PC-9 (cell line): ENCODE measurements at regions not wholly inside any gene's neighbourhood (a gene's known extent, or its start where the extent isn't known, plus 50 kb on each side); places are given as distances from the start of the nearest gene placed in this dataset.

ENCODE experiments used
- BruUV-seq: library from RNA; stranded (reverse); fragments of 400-500 nt; replicated peaks from 2 replicates; lab custom pipeline; 2021; lab: Mats Ljungman, UMichigan
- CTCF ChIA-PET: fragments of 300-600 bp; sonication (Branson Sonifier 250); formaldehyde crosslinking; loops from one replicate; lab custom pipeline; 2022; ENCODE audit warnings: antibody characterized with exemption; lab: Charles Lee
- POLR2A ChIA-PET: fragments of 300-600 bp; sonication (Branson Sonifier 250); formaldehyde crosslinking; loops from one replicate; lab custom pipeline; 2022; ENCODE audit warnings: antibody characterized with exemption; ENCODE audit not compliant: unreplicated experiment; lab: Charles Lee
- DNase-seq, 2 experiments: peaks; one replicate each; pipeline versions ENCODE4 v3.0.0 to v3.0.0-alpha.2; 2015 to 2022; ENCODE audit warnings: mixed read lengths in 1 of 2
- H2AFZ ChIP-seq: fragments of 200-600 bp; sonication (generic); 2 replicates; pipeline ENCODE4 v1.8.1; 2017; ENCODE audit warnings: antibody characterized with exemption
- H3F3A ChIP-seq: fragments of 200-600 bp; sonication (generic); 2 replicates; pipeline ENCODE4 v1.8.1; 2017; ENCODE audit warnings: antibody characterized with exemption, mild to moderate bottlenecking, low read depth; ENCODE audit not compliant: insufficient read depth
- H3K27ac ChIP-seq: fragments of 200-600 bp; sonication (generic); 2 replicates; pipeline ENCODE4 v1.6.1; 2016; ENCODE audit warnings: mixed run types
- H3K27me3 ChIP-seq: fragments of 200-600 bp; sonication (generic); 2 replicates; pipeline ENCODE4 v1.6.1; 2016; ENCODE audit warnings: low read depth, mixed run types; ENCODE audit not compliant: insufficient read depth
- H3K36me3 ChIP-seq: fragments of 200-600 bp; sonication (generic); 2 replicates; pipeline ENCODE4 v1.6.1; 2016; ENCODE audit warnings: low read depth, mixed run types
- H3K4me1 ChIP-seq: fragments of 200-600 bp; sonication (generic); replicated peaks from 2 replicates; pipeline ENCODE4 v1.6.1; 2016; ENCODE audit warnings: mixed run types; ENCODE audit not compliant: insufficient read depth
- H3K4me2 ChIP-seq: fragments of 200-600 bp; sonication (generic); 2 replicates; pipeline ENCODE4 v1.6.1; 2017; ENCODE audit warnings: mixed run types
- H3K4me3 ChIP-seq: fragments of 200-600 bp; sonication (generic); 2 replicates; pipeline ENCODE4 v1.6.1; 2016; ENCODE audit warnings: mixed run types
- H3K79me2 ChIP-seq: fragments of 200-600 bp; sonication (generic); 2 replicates; pipeline ENCODE4 v1.6.1; 2017; ENCODE audit warnings: low read depth, mixed run types
- H3K9me2 ChIP-seq: fragments of 200-600 bp; sonication (generic); 2 replicates; pipeline ENCODE4 v1.8.1; 2017; ENCODE audit warnings: mild to moderate bottlenecking; ENCODE audit not compliant: insufficient read depth
- H3K9me3 ChIP-seq: fragments of 200-600 bp; sonication (generic); 2 replicates; pipeline ENCODE4 v1.8.1; 2016; ENCODE audit warnings: low read depth; ENCODE audit not compliant: insufficient read depth
- H4K20me1 ChIP-seq: fragments of 200-600 bp; sonication (generic); 2 replicates; pipeline ENCODE4 v1.8.1; 2017; ENCODE audit not compliant: insufficient read depth
- CTCF ChIP-seq: fragments of 200-600 bp; sonication (generic); conservative IDR thresholded peaks from 2 replicates; pipeline ENCODE4 v1.6.1; 2017; ENCODE audit warnings: mixed run types, antibody characterized with exemption, mild to moderate bottlenecking, moderate library complexity
- EZH2 ChIP-seq: fragments of 200-600 bp; sonication (generic); IDR thresholded peaks from 2 replicates; pipeline ENCODE4 v1.8.0; 2017; ENCODE audit warnings: antibody characterized with exemption, low read depth
- intact Hi-C: fragments of 100-400 bp; cut with micrococcal nuclease; formaldehyde crosslinking; loops from one replicate; pipeline ENCODE4 v1.10.0; 2022; ENCODE audit not compliant: unreplicated experiment

- Histone ChIP-seq H3K27me3 (no peaks in the 10 kb centered on the region), H3K4me3 (no peak overlapping the region), H3F3A (no peaks in the 10 kb centered on the region), H3K36me3 (no peaks in the 10 kb centered on the region), H3K4me2 (no peak overlapping the region), H4K20me1 (no peaks in the 10 kb centered on the region), H3K9me2 (no peaks in the 10 kb centered on the region), H3K27ac (no peak overlapping the region), H2AFZ (no peak overlapping the region), H3K4me1 (no peaks in the 10 kb centered on the region), H3K9me3 (no peaks in the 10 kb centered on the region), H3K79me2 (no peaks in the 10 kb centered on the region)
- intact Hi-C loops: no loop called here
- no peak for DNase-seq
- ChIA-PET CTCF (no interaction called here), POLR2A (no interaction called here)
- TF ChIP-seq CTCF (no peak), EZH2 (no peak)
- no TSS peak for BruUV-seq
Measured at GRCh38 chr18:37709740-37710139, 144.1 kb upstream of the CELF4 start.

DNA sequence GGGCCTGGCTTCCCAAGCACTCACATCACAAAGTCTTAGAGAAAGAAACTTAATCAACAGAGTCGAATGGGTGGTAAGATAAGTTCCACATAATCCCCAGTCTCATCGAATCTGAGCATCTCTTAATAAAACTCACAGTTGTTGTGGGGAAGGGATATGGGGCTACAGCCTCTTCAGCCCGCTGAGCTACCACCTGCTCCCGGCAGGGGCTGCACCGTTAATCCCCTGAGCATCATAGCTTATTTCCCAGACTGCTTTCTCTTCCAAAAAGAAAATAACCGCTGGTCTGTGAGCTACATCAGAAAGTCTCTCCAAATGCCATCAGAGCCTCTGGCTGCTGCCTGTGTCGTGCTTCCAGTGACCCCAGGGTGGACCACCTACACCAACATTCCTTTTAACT, 139.4 kb upstream of the CELF4 start:
- no peaks in the 10 kb centered on the region for H4K20me1 ChIP-seq
- H3K36me3 ChIP-seq: no peaks in the 10 kb centered on the region
- no peak overlapping the region for H3K27ac ChIP-seq
- ChIA-PET POLR2A (no interaction called here), CTCF (no interaction called here)
- no peaks in the 10 kb centered on the region for H3K9me3 ChIP-seq
- DNase-seq: no peak
- H3K4me3 ChIP-seq: no peak overlapping the region
- no peaks in the 10 kb centered on the region for H3K27me3 ChIP-seq
- H3K4me2 ChIP-seq: no peak overlapping the region
- TF ChIP-seq CTCF: no peak
- no peak for TF ChIP-seq EZH2
- H3F3A ChIP-seq: no peaks in the 10 kb centered on the region
- H3K79me2 ChIP-seq: no peaks in the 10 kb centered on the region
- H3K4me1 ChIP-seq: no peaks in the 10 kb centered on the region
- intact Hi-C loops: no loop called here
- no TSS peak for BruUV-seq
- no peak overlapping the region for H2AFZ ChIP-seq
- H3K9me2 ChIP-seq: no peaks in the 10 kb centered on the region

DNA sequence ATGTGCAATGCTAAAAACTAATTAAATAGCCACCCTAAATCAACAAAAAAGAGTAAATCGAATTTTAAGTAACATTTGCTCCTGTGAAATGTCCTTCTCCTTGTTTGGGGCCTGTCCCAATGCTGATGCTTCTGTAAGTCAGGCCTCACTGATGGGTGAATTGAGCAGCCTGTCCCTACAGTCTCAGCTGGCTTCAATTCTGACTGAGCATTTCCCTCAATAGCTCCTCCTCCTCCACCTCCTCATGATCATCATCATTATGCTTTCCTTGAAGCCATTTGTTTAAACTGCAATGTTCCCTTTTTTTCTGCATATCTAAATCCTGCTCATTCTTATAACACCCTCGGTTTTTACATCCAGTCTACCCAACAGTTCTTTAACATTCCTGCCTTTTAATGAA, 137.2 kb upstream of the CELF4 start:
- BruUV-seq: no TSS peak
- Histone ChIP-seq H3K9me2 (no peaks in the 10 kb centered on the region), H2AFZ (no peak overlapping the region), H3F3A (no peaks in the 10 kb centered on the region), H3K79me2 (no peaks in the 10 kb centered on the region), H3K36me3 (no peaks in the 10 kb centered on the region), H3K4me3 (no peak overlapping the region), H3K27ac (no peak overlapping the region), H3K4me2 (no peak overlapping the region), H3K27me3 (no peaks in the 10 kb centered on the region), H3K4me1 (no peaks in the 10 kb centered on the region), H4K20me1 (no peaks in the 10 kb centered on the region), H3K9me3 (no peaks in the 10 kb centered on the region)
- ChIA-PET POLR2A (no interaction called here), CTCF (no interaction called here)
- TF ChIP-seq EZH2 (no peak), CTCF (no peak)
- DNase-seq: no peak
- intact Hi-C loops: no loop called here
